IMR-90 (cell line): ENCODE measurements at regions not wholly inside any gene's neighbourhood (a gene's known extent, or its start where the extent isn't known, plus 50 kb on each side); places are given as distances from the start of the nearest gene placed in this dataset.

Experiments
- ATAC-seq: fragments of 200-7000 bp; cut with Tn5 transposase; 2 replicates; pipeline ENCODE4 v1.9.1; 2020; ENCODE audit warnings: low read depth, mild to moderate bottlenecking, moderate library complexity
- BruUV-seq: library from RNA; stranded (reverse); fragments of 400-500 nt; replicated peaks from 2 replicates; lab custom pipeline; 2021; lab: Mats Ljungman, UMichigan
- CTCF ChIA-PET: fragments of 300-600 bp; formaldehyde crosslinking; extraction: SDS; loops from one replicate; lab custom pipeline; 2021; ENCODE audit warnings: antibody characterized with exemption; lab: Yijun Ruan, JAX
- POLR2A ChIA-PET: fragments of 300-600 bp; sonication (Branson Sonifier 250); formaldehyde crosslinking; loops from one replicate; lab custom pipeline; 2022; ENCODE audit warnings: antibody characterized with exemption; ENCODE audit not compliant: unreplicated experiment; lab: Charles Lee
- DNase-seq: peaks from one replicate; pipeline ENCODE4 v3.0.0; 2013
- H2AFZ ChIP-seq: replicated peaks from 2 replicates; pipeline ENCODE3; 2013; ENCODE audit warnings: low read length, mild to moderate bottlenecking; ENCODE audit not compliant: poor library complexity
- H2AK5ac ChIP-seq: 2 replicates; pipeline ENCODE4 v1.6.1; 2013; ENCODE audit warnings: low read depth, low read length, inconsistent platforms
- H2AK9ac ChIP-seq: replicated peaks from 2 replicates; pipeline ENCODE3; 2013; ENCODE audit warnings: mild to moderate bottlenecking, low read depth, low read length, moderate library complexity; ENCODE audit not compliant: poor library complexity
- H2BK120ac ChIP-seq: 2 replicates; pipeline ENCODE4 v1.6.1; 2013; ENCODE audit warnings: low read depth, low read length, inconsistent platforms
- H2BK15ac ChIP-seq: 3 replicates; pipeline ENCODE4 v1.6.1; 2013; ENCODE audit warnings: low read depth, low read length, inconsistent platforms
- H2BK20ac ChIP-seq: 2 replicates; pipeline ENCODE4 v1.6.1; 2013; ENCODE audit warnings: low read depth, mild to moderate bottlenecking, inconsistent platforms, low read length, moderate library complexity
- H2BK5ac ChIP-seq: 2 replicates; pipeline ENCODE4 v1.6.1; 2013; ENCODE audit warnings: mild to moderate bottlenecking, low read depth, low read length, inconsistent platforms; ENCODE audit not compliant: poor library complexity, severe bottlenecking
- H3K14ac ChIP-seq: replicated peaks from 2 replicates; pipeline ENCODE4 v1.6.1; 2013; ENCODE audit warnings: low read depth, low read length, inconsistent platforms
- H3K18ac ChIP-seq: 2 replicates; pipeline ENCODE4 v1.6.1; 2013; ENCODE audit warnings: low read depth, low read length, control low read depth
- H3K23ac ChIP-seq: 2 replicates; pipeline ENCODE4 v1.6.1; 2013; ENCODE audit warnings: low read depth, low read length, inconsistent platforms
- H3K27ac ChIP-seq: 2 replicates; pipeline ENCODE4 v1.5.1; 2013; ENCODE audit warnings: mild to moderate bottlenecking, control low read depth, low read length; ENCODE audit not compliant: insufficient read depth
- H3K27me3 ChIP-seq: 2 replicates; pipeline ENCODE4 v1.6.1; 2013; ENCODE audit warnings: low read length; ENCODE audit not compliant: control insufficient read depth, insufficient read depth
- H3K36me3 ChIP-seq: 2 replicates; pipeline ENCODE4 v1.6.1; 2013; ENCODE audit warnings: low read length, mixed read lengths; ENCODE audit not compliant: control insufficient read depth, insufficient read depth
- H3K4ac ChIP-seq: 2 replicates; pipeline ENCODE4 v1.6.1; 2013; ENCODE audit warnings: low read depth, low read length, inconsistent platforms
- H3K4me1 ChIP-seq: 2 replicates; pipeline ENCODE4 v1.6.1; 2013; ENCODE audit warnings: low read length, mixed read lengths; ENCODE audit not compliant: control insufficient read depth, insufficient read depth
- H3K4me2 ChIP-seq: 2 replicates; pipeline ENCODE4 v1.6.1; 2013; ENCODE audit warnings: low read depth, mild to moderate bottlenecking, control low read depth, low read length, moderate library complexity
- H3K4me3 ChIP-seq: 2 replicates; pipeline ENCODE4 v1.5.1; 2013; ENCODE audit warnings: low read depth, mild to moderate bottlenecking, control low read depth, low read length, moderate library complexity; ENCODE audit not compliant: insufficient read depth
- H3K56ac ChIP-seq: 2 replicates; pipeline ENCODE4 v1.6.1; 2013; ENCODE audit warnings: low read length, inconsistent platforms; ENCODE audit not compliant: insufficient read depth; ENCODE audit errors: extremely low read depth
- H3K79me1 ChIP-seq, 2 experiments: 2 replicates each; pipeline ENCODE4 v1.6.1; 2013; ENCODE audit warnings: low read length in 2 of 2, inconsistent platforms in 1 of 2, low read depth in 1 of 2
- H3K9ac ChIP-seq: 2 replicates; pipeline ENCODE4 v1.6.1; 2013; ENCODE audit warnings: low read depth, low read length, control low read depth
- H3K9me1 ChIP-seq: 2 replicates; pipeline ENCODE4 v1.6.1; 2013; ENCODE audit warnings: low read length, inconsistent platforms; ENCODE audit not compliant: insufficient read depth
- H3K9me3 ChIP-seq: 2 replicates; pipeline ENCODE4 v1.6.1; 2013; ENCODE audit warnings: low read length; ENCODE audit not compliant: control insufficient read depth, insufficient read depth
- H4K20me1 ChIP-seq: 2 replicates; pipeline ENCODE4 v1.6.1; 2013; ENCODE audit warnings: low read length, inconsistent platforms; ENCODE audit not compliant: insufficient read depth
- H4K5ac ChIP-seq: 2 replicates; pipeline ENCODE4 v1.6.1; 2013; ENCODE audit warnings: mild to moderate bottlenecking, low read depth, low read length, control low read depth
- H4K8ac ChIP-seq, 2 experiments: 2 replicates each; pipeline ENCODE4 v1.6.1; 2013; ENCODE audit warnings: low read depth in 2 of 2, low read length in 2 of 2, control low read depth in 1 of 2, inconsistent platforms in 1 of 2
- H4K91ac ChIP-seq: 2 replicates; pipeline ENCODE4 v1.6.1; 2013; ENCODE audit warnings: low read depth, low read length, inconsistent platforms; ENCODE audit not compliant: insufficient read depth
- ELK1 ChIP-seq: fragments of 150-350 bp; IDR thresholded peaks from 2 replicates; pipeline ENCODE4 v1.6.1; 2016; ENCODE audit warnings: low read depth, mild to moderate bottlenecking, low read length, moderate library complexity, borderline replicate concordance
- FOS ChIP-seq: fragments of 150-350 bp; IDR thresholded peaks from 2 replicates; pipeline ENCODE4 v1.6.1; 2016; ENCODE audit warnings: low read depth, low read length
- WGBS, 2 experiments: methylation state at CpG; one replicate each; pipeline versions ENCODE4 v1.1.5 to v1.1.7; 2013; ENCODE audit warnings: missing lambda C conversion rate in 2 of 2; ENCODE audit not compliant: insufficient read length in 1 of 2; ENCODE audit errors: extremely low coverage in 2 of 2; 5-methylcytosine and 5-hydroxymethylcytosine counted together
- dilution Hi-C: fragments of 300-500 bp; cut with HindIII; formaldehyde crosslinking; loops from one replicate; pipeline ENCODE4 v1.14.3; 2018; ENCODE audit warnings: low sequenced_read_pairs; ENCODE audit not compliant: unreplicated experiment
- in situ Hi-C: fragments of 300-500 bp; cut with MboI; formaldehyde crosslinking; loops from 3 replicates; pipeline ENCODE4 v1.14.3; 2019; ENCODE audit warnings: low sequenced_read_pairs, inconsistent platforms, mixed read lengths
- intact Hi-C: fragments of 100-400 bp; cut with micrococcal nuclease; formaldehyde crosslinking; loops from 2 replicates; pipeline ENCODE4 v1.10.0; 2022
- TF ChIP-seq, protein P1 (sequence below): fragments of 150-350 bp; IDR thresholded peaks from 2 replicates; pipeline ENCODE4 v1.6.1; 2017; ENCODE audit warnings: mild to moderate bottlenecking, antibody characterized with exemption, low read length, low read depth

DNA sequence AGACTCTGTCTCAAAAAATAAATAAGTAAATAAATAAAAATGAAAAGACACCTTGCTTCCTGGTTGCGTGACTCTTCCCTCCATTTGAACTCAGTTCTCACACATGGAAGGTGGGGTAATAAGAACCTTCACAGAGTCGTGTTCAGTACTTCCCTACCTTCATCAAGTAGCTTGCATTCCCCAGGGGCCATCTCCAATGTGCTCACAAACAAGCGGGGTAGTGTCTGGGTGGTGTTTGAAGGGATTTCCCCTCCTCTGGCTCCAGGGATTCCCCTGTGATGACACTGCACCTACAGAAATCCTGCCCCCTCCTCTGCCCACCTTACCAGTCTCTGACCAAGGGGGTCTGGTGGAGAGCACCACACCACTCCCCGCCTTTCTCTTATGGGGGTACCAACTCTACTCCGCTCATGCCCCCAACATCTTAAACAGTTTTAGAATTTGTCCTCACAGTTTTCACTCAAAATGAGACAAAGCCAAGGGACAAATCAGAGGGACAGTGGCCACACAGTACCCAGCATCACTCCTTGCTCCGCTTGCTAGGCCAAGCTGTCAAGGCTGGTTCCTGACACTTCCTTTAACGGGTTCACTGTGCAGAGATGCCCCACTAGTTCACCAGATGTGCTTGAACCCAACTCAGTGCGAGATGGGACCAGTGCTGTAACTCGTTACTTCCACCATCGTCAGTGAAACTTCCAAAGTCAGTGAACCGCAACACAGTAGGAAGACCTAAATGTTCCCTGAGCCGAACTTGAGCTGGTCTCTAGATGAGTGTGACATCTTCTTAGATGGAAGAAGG lies 69.1 kb downstream of the COPRS start:
- no peaks in the 10 kb centered on the region for H3K9me3 ChIP-seq
- H3K14ac ChIP-seq = no peak overlapping the region
- H3K36me3 ChIP-seq = no peaks in the 10 kb centered on the region
- H3K4me3 ChIP-seq = no peak overlapping the region
- no peak overlapping the region for H3K4me2 ChIP-seq
- no peak overlapping the region for H3K56ac ChIP-seq
- H3K9ac ChIP-seq = no peak overlapping the region
- WGBS, 2 experiments = 47% methylated on average over 3 of the region's 12 CpGs; no CpG with 5 or more reads in 1 of the 2 experiments
- H2AK5ac ChIP-seq = peak overlapping the region; percentile 72
- H3K4ac ChIP-seq = no peak overlapping the region
- H4K8ac ChIP-seq = no peak overlapping the region
- no peak overlapping the region for H3K23ac ChIP-seq
- ATAC-seq (no peak), DNase-seq (no peak)
- H3K4me1 ChIP-seq = peaks cover 9% of the 10 kb centered on the region
- no peaks in the 10 kb centered on the region for H3K27me3 ChIP-seq
- intact Hi-C loops = no loop called here
- POLR2A ChIA-PET = no interaction called here
- dilution Hi-C loops = no loop called here
- H2BK120ac ChIP-seq = no peak overlapping the region
- no peaks in the 10 kb centered on the region for H3K79me1 ChIP-seq
- no peak overlapping the region for H4K5ac ChIP-seq
- H4K91ac ChIP-seq = no peak overlapping the region
- H2AK9ac ChIP-seq = peak overlapping the region; percentile 63
- no peak overlapping the region for H2BK5ac ChIP-seq
- H2BK15ac ChIP-seq = peak overlapping the region; percentile 21; the same call in 1 of the 3 replicates
- TF ChIP-seq FOS (no peak), ELK1 (no peak)
- TF ChIP-seq, protein P1, sequence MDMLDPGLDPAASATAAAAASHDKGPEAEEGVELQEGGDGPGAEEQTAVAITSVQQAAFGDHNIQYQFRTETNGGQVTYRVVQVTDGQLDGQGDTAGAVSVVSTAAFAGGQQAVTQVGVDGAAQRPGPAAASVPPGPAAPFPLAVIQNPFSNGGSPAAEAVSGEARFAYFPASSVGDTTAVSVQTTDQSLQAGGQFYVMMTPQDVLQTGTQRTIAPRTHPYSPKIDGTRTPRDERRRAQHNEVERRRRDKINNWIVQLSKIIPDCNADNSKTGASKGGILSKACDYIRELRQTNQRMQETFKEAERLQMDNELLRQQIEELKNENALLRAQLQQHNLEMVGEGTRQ = no peak
- H4K20me1 ChIP-seq = no peaks in the 10 kb centered on the region
- H3K27ac ChIP-seq = no peak overlapping the region
- BruUV-seq = no TSS peak
- H2AFZ ChIP-seq = no peak overlapping the region
- H3K18ac ChIP-seq = no peak overlapping the region
- no peaks in the 10 kb centered on the region for H3K9me1 ChIP-seq
- in situ Hi-C loops = no loop called here
- no peak overlapping the region for H2BK20ac ChIP-seq
- CTCF ChIA-PET = no interaction called here
